Stimulated activated naive CD8-positive, alpha-beta T cell treated with anti-CD3 and anti-CD28 coated beads, Interleukin-15, Interleukin-2, amounts not matched to agents 100 U/mL and 50 U/mL, for 24 hours (primary cell): ENCODE measurements at regions not wholly inside any gene's neighbourhood (a gene's known extent, or its start where the extent isn't known, plus 50 kb on each side); places are given as distances from the start of the nearest gene placed in this dataset.

Experiments
- ATAC-seq: fragments of 150-1000 bp; cut with Tn5 transposase; one replicate; pipeline ENCODE4 v1.10.0; 2021
- DNase-seq: peaks from one replicate; pipeline ENCODE4 v3.0.0; 2021

DNA sequence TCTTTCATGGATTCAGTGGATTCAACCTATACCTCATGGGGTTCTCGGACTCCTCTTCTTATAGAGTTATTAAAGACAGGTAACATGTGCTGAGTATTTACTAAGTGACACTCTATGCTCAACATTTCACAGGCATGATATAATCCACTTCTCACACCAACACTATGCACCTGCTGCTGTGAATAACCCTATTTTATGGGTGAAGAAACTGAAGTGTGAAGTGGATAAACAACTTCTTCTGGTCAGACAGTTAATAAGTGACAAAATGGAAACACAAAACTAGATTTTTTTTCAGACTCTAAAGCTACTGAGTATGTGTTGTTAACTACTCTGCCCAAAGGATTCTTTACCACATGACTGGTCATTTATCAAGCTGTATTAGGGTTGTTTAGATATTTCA lies 403.5 kb downstream of the DIPK2A start:
- no peak for ATAC-seq
- no peak for DNase-seq

GRCh38 chr3:144380849-144381248 lies 409.2 kb downstream of the DIPK2A start:
- DNase-seq (no peak), ATAC-seq (no peak)

- DNase-seq (no peak), ATAC-seq (no peak)
These were observed 410.0 kb downstream of the DIPK2A start for GRCh38 chr3:144381607-144382006.

- DNase-seq, result no peak
- ATAC-seq, result no peak
These were observed 412.8 kb downstream of the DIPK2A start for GRCh38 chr3:144384241-144384979.

GRCh38 chr3:144390786-144391185 lies 419.2 kb downstream of the DIPK2A start:
- no peak for DNase-seq
- no peak for ATAC-seq

DNA sequence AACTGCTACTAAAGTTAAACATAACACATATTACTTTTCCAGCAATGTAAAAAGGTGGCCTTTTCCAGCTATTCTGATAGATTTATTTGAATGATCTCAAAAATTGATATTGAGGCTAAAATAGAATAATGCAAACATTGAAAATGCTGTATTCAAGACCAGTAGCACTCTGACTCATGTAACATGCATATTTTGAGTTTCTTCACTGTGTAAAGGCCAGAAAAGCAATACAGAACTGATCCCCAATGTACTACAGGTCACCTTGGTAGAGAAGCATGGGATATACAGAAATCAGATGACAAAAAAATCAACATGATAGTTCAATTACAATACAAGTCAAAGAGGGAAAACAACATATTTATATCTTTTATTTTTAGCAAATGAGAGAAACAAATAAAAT lies 419.6 kb downstream of the DIPK2A start:
- DNase-seq (no peak), ATAC-seq (no peak)

GRCh38 chr3:144394032-144394431 lies 422.4 kb downstream of the DIPK2A start:
- no peak for DNase-seq
- ATAC-seq, result no peak

- ATAC-seq (no peak), DNase-seq (no peak)
These were observed 430.8 kb downstream of the DIPK2A start for GRCh38 chr3:144402430-144402829.

DNA sequence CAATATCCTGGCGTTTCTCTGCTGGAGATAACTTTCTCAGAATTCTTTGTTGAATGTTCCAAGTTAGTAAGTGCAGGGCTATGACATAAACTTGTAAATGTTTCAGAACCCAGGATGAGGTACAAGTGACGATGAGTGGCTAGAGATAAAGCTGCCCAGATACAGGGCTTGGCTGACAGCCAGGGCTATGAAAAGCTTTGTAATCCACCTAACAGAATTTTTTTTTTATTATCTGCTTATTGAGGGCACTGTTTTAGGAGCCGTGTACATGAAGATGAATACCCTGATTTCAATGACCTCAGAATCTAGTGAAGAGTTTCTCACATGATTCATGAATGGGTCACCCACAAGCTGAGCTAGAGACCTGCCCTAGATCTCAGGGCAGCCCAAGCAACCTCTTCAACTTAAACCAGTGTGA lies 431.4 kb downstream of the DIPK2A start:
- ATAC-seq (no peak), DNase-seq (no peak)

DNA sequence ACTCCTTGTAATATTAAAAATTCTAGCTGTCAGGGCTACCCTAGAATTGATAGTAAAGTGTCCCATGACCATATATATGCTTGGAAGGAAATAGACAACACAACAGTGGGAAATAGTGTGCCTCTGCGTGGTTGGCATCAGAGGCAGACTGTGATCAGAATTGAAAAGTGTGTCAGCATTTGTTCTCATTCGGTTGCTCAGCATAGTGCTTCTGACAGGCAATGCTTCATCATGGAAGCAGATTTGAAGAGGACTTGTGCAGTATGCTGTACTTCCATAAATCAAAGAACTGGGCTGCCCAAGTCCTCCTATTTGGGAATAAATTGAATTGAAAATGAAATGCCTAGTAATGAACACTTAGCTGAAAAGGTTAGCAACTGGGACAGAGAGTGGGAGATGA lies 435.7 kb downstream of the DIPK2A start:
- ATAC-seq (no peak), DNase-seq (no peak)

DNA sequence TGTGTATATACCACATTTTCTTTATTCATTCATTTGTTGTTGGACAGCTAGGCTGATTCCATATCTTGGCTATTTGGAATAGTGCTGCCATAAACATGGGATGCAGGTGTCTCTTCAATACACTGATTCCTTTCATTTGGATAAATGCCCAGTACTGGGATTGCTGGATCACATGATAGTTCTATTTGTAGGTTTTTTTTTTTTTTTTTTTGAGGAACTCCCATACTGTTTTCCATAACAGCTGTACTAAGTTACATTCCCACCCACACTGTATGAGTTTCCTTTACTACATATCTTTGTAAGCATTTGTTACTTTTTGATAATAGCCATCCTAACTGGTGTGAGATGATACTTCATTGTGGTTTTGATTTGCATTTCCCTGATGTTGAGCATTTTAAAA lies 437.7 kb downstream of the DIPK2A start:
- no peak for ATAC-seq
- DNase-seq, result no peak

GRCh38 chr3:144413068-144413467 lies 441.4 kb downstream of the DIPK2A start:
- DNase-seq (no peak), ATAC-seq (no peak)

- ATAC-seq (no peak), DNase-seq (no peak)
These were observed 443.9 kb downstream of the DIPK2A start for GRCh38 chr3:144415492-144415891.

DNA sequence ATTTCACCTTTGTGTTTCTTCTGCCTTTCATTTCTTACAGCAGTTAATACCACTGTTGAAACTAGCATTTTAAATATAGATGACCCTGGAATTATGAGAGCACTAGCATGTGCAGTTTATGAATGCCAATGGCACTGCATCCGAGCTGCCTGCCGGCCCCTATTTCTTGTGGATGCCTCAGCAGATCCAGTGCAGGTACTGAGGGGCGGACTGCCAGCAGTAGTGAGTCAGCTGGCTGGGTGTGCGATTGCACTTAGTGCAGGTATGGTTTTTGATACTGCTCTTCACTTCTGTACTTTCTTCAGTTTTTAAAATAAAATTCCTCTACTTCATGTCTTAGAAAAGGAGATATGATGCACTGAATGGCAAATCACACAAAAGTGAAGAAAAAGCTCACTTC lies 453.0 kb downstream of the DIPK2A start:
- ATAC-seq, result no peak
- DNase-seq, result no peak

GRCh38 chr3:144426366-144426765 lies 454.7 kb downstream of the DIPK2A start:
- ATAC-seq (no peak), DNase-seq (no peak)

GRCh38 chr3:144426967-144427366 lies 455.3 kb downstream of the DIPK2A start:
- DNase-seq, result no peak
- ATAC-seq, result no peak

GRCh38 chr3:144429719-144430121 lies 458.1 kb downstream of the DIPK2A start:
- DNase-seq (no peak), ATAC-seq (no peak)

- ATAC-seq (no peak), DNase-seq (no peak)
These were observed 459.5 kb downstream of the DIPK2A start for GRCh38 chr3:144431134-144431533.

DNA sequence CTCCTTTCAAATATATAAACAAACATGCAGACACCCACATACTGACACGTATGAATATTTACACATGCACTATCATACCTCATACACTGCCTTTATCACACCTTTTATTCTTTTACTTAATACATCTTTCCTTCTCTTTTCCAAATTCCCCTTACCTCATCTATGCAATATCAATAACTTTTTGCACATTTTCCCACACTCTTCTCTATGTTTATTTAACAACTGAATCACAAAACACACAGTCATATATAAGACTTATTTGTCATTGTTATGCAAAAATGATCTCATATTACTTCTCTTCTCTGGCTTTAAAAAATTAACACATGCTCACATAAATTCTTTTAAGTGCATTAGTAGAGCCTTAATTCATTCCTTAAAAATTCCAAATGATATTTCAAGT lies 461.4 kb downstream of the DIPK2A start:
- DNase-seq (no peak), ATAC-seq (no peak)

DNA sequence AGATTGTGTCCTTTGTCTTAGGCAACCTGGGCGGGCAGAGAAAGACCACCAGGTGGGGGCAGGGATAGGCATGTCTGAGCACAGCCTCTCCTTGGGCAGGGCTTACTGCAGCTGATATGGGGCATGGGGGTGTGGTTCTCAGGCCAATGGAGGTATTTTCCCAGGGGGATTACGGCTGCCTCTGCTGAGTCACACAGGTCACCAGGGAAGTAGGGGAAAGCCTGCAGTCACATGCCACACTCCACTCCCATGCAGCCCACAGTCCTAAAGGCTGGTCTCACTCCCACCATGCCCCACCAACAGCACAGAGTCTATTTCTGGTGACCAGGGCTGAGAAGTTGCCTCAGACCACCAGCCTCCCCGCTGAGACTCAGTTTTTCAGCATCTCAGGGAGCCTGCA lies 466.4 kb downstream of the DIPK2A start:
- ATAC-seq (no peak), DNase-seq (no peak)

DNA sequence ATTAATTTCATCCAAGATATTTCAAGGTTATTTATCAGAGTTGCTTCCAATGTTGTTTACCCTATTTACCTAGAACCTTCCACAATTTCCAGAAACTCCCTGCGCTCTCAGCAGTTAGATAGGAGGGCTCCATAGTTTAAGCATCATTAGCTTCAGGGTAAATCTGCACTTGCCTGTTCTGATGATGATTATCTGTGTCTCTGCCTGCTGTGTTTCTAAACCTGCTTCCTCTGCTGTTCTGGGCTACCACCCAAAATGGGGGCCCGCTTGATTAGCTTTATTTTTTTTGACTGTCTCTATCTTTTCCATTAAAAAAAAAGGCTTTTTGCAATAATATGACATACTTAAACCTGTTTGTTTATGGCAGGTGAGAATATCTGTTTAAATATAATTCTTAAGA lies 472.4 kb downstream of the DIPK2A start:
- ATAC-seq, result no peak
- DNase-seq, result no peak

DNA sequence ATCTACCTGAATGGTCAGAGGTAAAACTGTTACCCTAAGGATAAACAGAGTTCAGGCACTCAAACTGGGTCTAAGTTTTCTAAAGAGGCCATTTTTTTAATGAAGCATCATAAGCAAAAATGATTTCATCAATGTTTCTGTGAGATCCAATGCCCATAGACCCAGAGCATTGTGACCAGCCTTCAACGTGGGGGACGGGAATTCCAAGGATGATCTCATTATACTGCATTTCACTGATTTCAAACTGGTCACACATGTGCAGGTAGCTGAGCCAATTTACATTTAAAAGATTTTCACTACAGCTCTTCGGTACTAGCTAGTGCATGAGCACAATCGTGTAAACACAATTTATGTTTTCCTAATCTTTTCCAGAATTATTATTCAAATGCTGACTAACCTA lies 472.9 kb downstream of the DIPK2A start:
- ATAC-seq, result no peak
- DNase-seq, result no peak

- ATAC-seq, result no peak
- no peak for DNase-seq
These were observed 484.3 kb downstream of the DIPK2A start for GRCh38 chr3:144455841-144456440.

DNA sequence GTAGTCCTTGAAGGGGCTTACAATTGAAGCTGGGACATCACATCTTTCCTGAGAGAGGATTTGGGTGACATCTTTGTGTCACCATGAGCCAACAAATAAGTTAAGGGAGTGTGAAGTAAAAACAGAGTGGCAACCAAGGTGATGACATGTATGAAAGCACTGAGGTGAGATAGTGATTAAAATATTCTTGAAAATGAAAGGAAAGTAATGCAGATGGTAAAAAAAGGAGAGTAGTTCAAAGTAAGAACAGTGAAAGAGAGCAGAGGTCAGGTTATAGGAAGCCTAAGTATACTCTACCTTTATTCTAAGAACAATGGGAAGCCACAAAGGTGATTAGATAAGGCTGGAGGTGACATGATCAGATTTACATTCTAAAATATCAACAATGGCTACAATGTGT lies 486.1 kb downstream of the DIPK2A start:
- ATAC-seq (no peak), DNase-seq (no peak)
